GM21390 (cell line): ENCODE measurements at regions not wholly inside any gene's neighbourhood (a gene's known extent, or its start where the extent isn't known, plus 50 kb on each side); places are given as distances from the start of the nearest gene placed in this dataset.
"Not testable (repeated sequence)": the region's sequence is repeated elsewhere in the genome, so short reads cannot be mapped to it uniquely, and the experiment has no call there.

Experiments used
- ATAC-seq: cut with Tn5 transposase; IDR thresholded peaks from one replicate; pipeline ENCODE4 v1.9.1; 2021; ENCODE audit not compliant: unreplicated experiment

GRCh38 chr5:143947313-143947712 lies 135.4 kb downstream of the HMHB1 start:
- ATAC-seq: no peak

- ATAC-seq: no peak
Measured at GRCh38 chr5:143952809-143953208, 140.8 kb downstream of the HMHB1 start.

- no peak for ATAC-seq
Measured at GRCh38 chr5:143953851-143954250, 141.9 kb downstream of the HMHB1 start.

GRCh38 chr5:143955141-143955540 lies 143.2 kb downstream of the HMHB1 start:
- no peak for ATAC-seq

GRCh38 chr5:143957455-143957854 lies 145.5 kb downstream of the HMHB1 start:
- ATAC-seq: no peak

GRCh38 chr5:143962201-143962600 lies 150.2 kb downstream of the HMHB1 start:
- ATAC-seq: no peak

GRCh38 chr5:143964919-143965318 lies 153.0 kb downstream of the HMHB1 start:
- ATAC-seq: no peak

- no peak for ATAC-seq
Measured at GRCh38 chr5:143966280-143966679, 154.3 kb downstream of the HMHB1 start.

- no peak for ATAC-seq
Measured at GRCh38 chr5:143968071-143968878, 156.3 kb downstream of the HMHB1 start.

- no peak for ATAC-seq
Measured at GRCh38 chr5:143970159-143970558, 158.2 kb downstream of the HMHB1 start.

GRCh38 chr5:143972068-143972467 lies 160.1 kb downstream of the HMHB1 start:
- no peak for ATAC-seq

- no peak for ATAC-seq
Measured at GRCh38 chr5:143976055-143976454, 164.1 kb downstream of the HMHB1 start.

- no peak for ATAC-seq
Measured at GRCh38 chr5:143977891-143978461, 166.0 kb downstream of the HMHB1 start.

- peak; percentile 65 for ATAC-seq
Measured at GRCh38 chr5:143979044-143979690, 167.2 kb downstream of the HMHB1 start.

GRCh38 chr5:143980506-143980905 lies 168.5 kb downstream of the HMHB1 start:
- ATAC-seq: no peak

GRCh38 chr5:143982957-143983356 lies 171.0 kb downstream of the HMHB1 start:
- ATAC-seq: not testable (repeated sequence)

- ATAC-seq: no peak
Measured at GRCh38 chr5:143985832-143986515, 174.0 kb downstream of the HMHB1 start.

- ATAC-seq: no peak
Measured at GRCh38 chr5:143986516-143987212, 174.7 kb downstream of the HMHB1 start.

GRCh38 chr5:143987264-143987663 lies 175.3 kb downstream of the HMHB1 start:
- ATAC-seq: no peak

- ATAC-seq: no peak
Measured at GRCh38 chr5:143987751-143988560, 176.0 kb downstream of the HMHB1 start.
